ENCODE measurements at regions not wholly inside any gene's neighbourhood (a gene's known extent, or its start where the extent isn't known, plus 50 kb on each side); places are given as distances from the start of the nearest gene placed in this dataset.

GRCh38 chr15:29401644-29402043 is 132.0 kb upstream of the NSMCE3 start:
- Histone ChIP-seq H3K9ac (no peak overlapping the region), H2AFZ (ENCODE audit: low read depth) (no peak overlapping the region), H3K27me3 (ENCODE audit: insufficient read depth, low read depth) (no peaks in the 10 kb centered on the region), H3K4me1 (ENCODE audit: low read depth, poor library complexity, severe bottlenecking) (no peaks in the 10 kb centered on the region), H4K20me1 (ENCODE audit: insufficient read depth) (no peaks in the 10 kb centered on the region), H3K4me3 (IDR thresholded peaks at IDR 0.05; ENCODE audit: insufficient read depth, low read depth, low read length) (no peak overlapping the region), H3K27ac (no peak overlapping the region), H3K79me2 (ENCODE audit: insufficient read depth, low read depth) (no peaks in the 10 kb centered on the region), H3K36me3 (ENCODE audit: insufficient read depth) (no peaks in the 10 kb centered on the region), H3K4me2 (no peak overlapping the region)
- TF ChIP-seq CTCF (conservative IDR thresholded peaks at IDR 0.05; ENCODE audit: low read depth, low read length): no peak

GRCh38 chr15:29400701-29401100 is 131.1 kb upstream of the NSMCE3 start:
- Histone ChIP-seq H2AFZ (ENCODE audit: low read depth) (no peak overlapping the region), H3K27me3 (ENCODE audit: insufficient read depth, low read depth) (no peaks in the 10 kb centered on the region), H4K20me1 (ENCODE audit: insufficient read depth) (no peaks in the 10 kb centered on the region), H3K9ac (no peak overlapping the region), H3K79me2 (ENCODE audit: insufficient read depth, low read depth) (no peaks in the 10 kb centered on the region), H3K27ac (no peak overlapping the region), H3K36me3 (ENCODE audit: insufficient read depth) (no peaks in the 10 kb centered on the region), H3K4me3 (IDR thresholded peaks at IDR 0.05; ENCODE audit: insufficient read depth, low read depth, low read length) (no peak overlapping the region), H3K4me2 (no peak overlapping the region), H3K4me1 (ENCODE audit: low read depth, poor library complexity, severe bottlenecking) (no peaks in the 10 kb centered on the region)
- no peak for TF ChIP-seq CTCF (conservative IDR thresholded peaks at IDR 0.05; ENCODE audit: low read depth, low read length)

- TF ChIP-seq CTCF (conservative IDR thresholded peaks at IDR 0.05; ENCODE audit: low read depth, low read length): no peak
- Histone ChIP-seq H3K27ac (no peak overlapping the region), H3K27me3 (ENCODE audit: insufficient read depth, low read depth) (no peaks in the 10 kb centered on the region)
Measured at GRCh38 chr15:29398907-29399306, 129.3 kb upstream of the NSMCE3 start.

GRCh38 chr15:29396176-29396811 is 126.7 kb upstream of the NSMCE3 start:
- no peak overlapping the region for H3K4me3 ChIP-seq (IDR thresholded peaks at IDR 0.05; ENCODE audit: insufficient read depth, low read depth, low read length)
- no peaks in the 10 kb centered on the region for H3K27me3 ChIP-seq (ENCODE audit: insufficient read depth, low read depth)
- H3K27ac ChIP-seq: no peak overlapping the region
- no peak overlapping the region for H3K9ac ChIP-seq
- no peaks in the 10 kb centered on the region for H4K20me1 ChIP-seq (ENCODE audit: insufficient read depth)
- H3K79me2 ChIP-seq (ENCODE audit: insufficient read depth, low read depth): no peaks in the 10 kb centered on the region
- H3K4me2 ChIP-seq: no peak overlapping the region
- no peak overlapping the region for H2AFZ ChIP-seq (ENCODE audit: low read depth)
- H3K36me3 ChIP-seq (ENCODE audit: insufficient read depth): no peaks in the 10 kb centered on the region
- no peaks in the 10 kb centered on the region for H3K4me1 ChIP-seq (ENCODE audit: low read depth, poor library complexity, severe bottlenecking)
- no peak for TF ChIP-seq CTCF (conservative IDR thresholded peaks at IDR 0.05; ENCODE audit: low read depth, low read length)

More at GRCh38 chr15:29398907-29399306, 129.3 kb upstream of the NSMCE3 start:
- H3K4me1 ChIP-seq (ENCODE audit: low read depth, poor library complexity, severe bottlenecking): no peaks in the 10 kb centered on the region
- no peaks in the 10 kb centered on the region for H3K36me3 ChIP-seq (ENCODE audit: insufficient read depth)
- no peak overlapping the region for H3K4me2 ChIP-seq
- H3K9ac ChIP-seq: no peak overlapping the region
- H4K20me1 ChIP-seq (ENCODE audit: insufficient read depth): no peaks in the 10 kb centered on the region
- no peak overlapping the region for H3K4me3 ChIP-seq (IDR thresholded peaks at IDR 0.05; ENCODE audit: insufficient read depth, low read depth, low read length)
- H2AFZ ChIP-seq (ENCODE audit: low read depth): no peak overlapping the region
- no peaks in the 10 kb centered on the region for H3K79me2 ChIP-seq (ENCODE audit: insufficient read depth, low read depth)

Measured in KMS-11 (cell line).